Ascending aorta (tissue), 2 donors: ENCODE measurements at regions not wholly inside any gene's neighbourhood (a gene's known extent, or its start where the extent isn't known, plus 50 kb on each side); places are given as distances from the start of the nearest gene placed in this dataset.

Source experiments
- DNase-seq, 2 donors: peaks; one replicate each; pipeline ENCODE4 v3.0.0-alpha.2; 2019; ENCODE audit warnings: low spot score in 2 of 2
- H3K27ac ChIP-seq, 2 donors: fragments of 200-600 bp; sonication (generic); one replicate each; pipeline ENCODE4 v1.5.1; 2016 to 2017; ENCODE audit warnings: mild to moderate bottlenecking in 1 of 2
- H3K27me3 ChIP-seq: fragments of 200-600 bp; sonication (generic); one replicate; pipeline ENCODE4 v1.5.1; 2017
- H3K36me3 ChIP-seq, 2 donors: fragments of 200-600 bp; sonication (generic); one replicate each; pipeline ENCODE4 v1.5.1; 2016
- H3K4me1 ChIP-seq, 2 donors: fragments of 200-600 bp; sonication (generic); one replicate each; pipeline ENCODE4 v1.5.1; 2016 to 2017; ENCODE audit warnings: mild to moderate bottlenecking in 1 of 2
- H3K4me3 ChIP-seq, 2 donors: fragments of 200-600 bp; sonication (generic); one replicate each; pipeline ENCODE4 v1.5.1; 2016 to 2017; ENCODE audit warnings: mild to moderate bottlenecking in 1 of 2
- H3K9me3 ChIP-seq, 2 donors: fragments of 200-600 bp; sonication (generic); one replicate each; pipeline ENCODE4 v1.5.1; 2016
- CTCF ChIP-seq, 3 experiments: fragments of 200-600 bp in 2 of 3; fragments of 450-650 bp in 1 of 3; sonication (generic) in 2 of 3; IDR thresholded peaks; one replicate each; pipeline ENCODE4 v1.5.1; 2016 to 2019; ENCODE audit warnings: antibody characterized with exemption in 3 of 3, mild to moderate bottlenecking in 1 of 3, moderate library complexity in 1 of 3
- intact Hi-C: fragments of 100-400 bp; cut with DNase I; formaldehyde crosslinking; loops from one replicate; pipeline ENCODE4 v1.15.1; 2023

GRCh38 chr4:134756421-134756820 lies 554.8 kb upstream of the PABPC4L start:
- no peaks in the 10 kb centered on the region for H3K9me3 ChIP-seq
- TF ChIP-seq CTCF (IDR thresholded peaks at IDR 0.05) = no peak
- H3K4me3 ChIP-seq = no peak overlapping the region
- H3K27me3 ChIP-seq = no peaks in the 10 kb centered on the region
- H3K36me3 ChIP-seq = no peaks in the 10 kb centered on the region
- no peak overlapping the region for H3K27ac ChIP-seq
- intact Hi-C loops = no loop called here
- DNase-seq = no peak
- H3K4me1 ChIP-seq = no peaks in the 10 kb centered on the region

GRCh38 chr4:134754301-134755019 lies 552.9 kb upstream of the PABPC4L start:
- H3K4me3 ChIP-seq = no peak overlapping the region
- no peak for TF ChIP-seq CTCF (IDR thresholded peaks at IDR 0.05)
- no peaks in the 10 kb centered on the region for H3K36me3 ChIP-seq
- no peak overlapping the region for H3K27ac ChIP-seq
- intact Hi-C loops = no loop called here
- no peaks in the 10 kb centered on the region for H3K27me3 ChIP-seq
- no peaks in the 10 kb centered on the region for H3K4me1 ChIP-seq
- H3K9me3 ChIP-seq = no peaks in the 10 kb centered on the region
- no peak for DNase-seq

- TF ChIP-seq CTCF (IDR thresholded peaks at IDR 0.05) = no peak
- DNase-seq = no peak
- intact Hi-C loops = no loop called here
- no peaks in the 10 kb centered on the region for H3K27me3 ChIP-seq
- H3K9me3 ChIP-seq = no peaks in the 10 kb centered on the region
- no peak overlapping the region for H3K4me3 ChIP-seq
- H3K27ac ChIP-seq = no peak overlapping the region
- H3K36me3 ChIP-seq = no peaks in the 10 kb centered on the region
- no peaks in the 10 kb centered on the region for H3K4me1 ChIP-seq
Observed at GRCh38 chr4:134753390-134753789, 551.8 kb upstream of the PABPC4L start.

- DNase-seq = no peak
- Histone ChIP-seq H3K9me3 (no peaks in the 10 kb centered on the region), H3K27ac (no peak overlapping the region), H3K27me3 (no peaks in the 10 kb centered on the region), H3K36me3 (no peaks in the 10 kb centered on the region), H3K4me3 (no peak overlapping the region), H3K4me1 (no peaks in the 10 kb centered on the region)
- intact Hi-C loops = no loop called here
- no peak for TF ChIP-seq CTCF (IDR thresholded peaks at IDR 0.05)
Observed at GRCh38 chr4:134747108-134747805, 545.7 kb upstream of the PABPC4L start.

GRCh38 chr4:134740290-134740689 lies 538.7 kb upstream of the PABPC4L start:
- intact Hi-C loops = no loop called here
- TF ChIP-seq CTCF (IDR thresholded peaks at IDR 0.05) = no peak
- no peaks in the 10 kb centered on the region for H3K36me3 ChIP-seq

More at GRCh38 chr4:134740290-134740689, 538.7 kb upstream of the PABPC4L start:
- Histone ChIP-seq H3K27me3 (no peaks in the 10 kb centered on the region), H3K4me1 (no peaks in the 10 kb centered on the region), H3K4me3 (no peak overlapping the region), H3K27ac (no peak overlapping the region), H3K9me3 (no peaks in the 10 kb centered on the region)
- DNase-seq = no peak
